Gastroesophageal sphincter (tissue), 4 donors: ENCODE measurements at regions not wholly inside any gene's neighbourhood (a gene's known extent, or its start where the extent isn't known, plus 50 kb on each side); places are given as distances from the start of the nearest gene placed in this dataset.

Experiments used
- ATAC-seq: fragments of 150-250 bp; one replicate; pipeline ENCODE4 v1.9.1; 2016; ENCODE audit warnings: mild to moderate bottlenecking, moderate library complexity
- H3K27ac ChIP-seq, 4 donors: fragments of 200-600 bp; sonication (generic) in 3 of 4; 1 replicate in 3 of 4; 2 replicates in 1 of 4; pipeline ENCODE4 v1.5.1; 2016 to 2019
- H3K27me3 ChIP-seq: fragments of 200-600 bp; sonication (generic); one replicate; pipeline ENCODE4 v1.5.1; 2019
- H3K36me3 ChIP-seq, 2 donors: fragments of 200-600 bp; sonication (generic); one replicate each; pipeline ENCODE4 v1.5.1; 2019; ENCODE audit warnings: control low read depth in 1 of 2
- H3K4me1 ChIP-seq, 3 donors: fragments of 200-600 bp; sonication (generic); 1 replicate in 2 of 3; 2 replicates in 1 of 3; pipeline ENCODE4 v1.5.1; 2016 to 2019; ENCODE audit warnings: control low read depth in 2 of 3
- H3K4me3 ChIP-seq, 2 donors: fragments of 200-600 bp; sonication (generic); one replicate each; pipeline ENCODE4 v1.5.1; 2019; ENCODE audit warnings: mild to moderate bottlenecking in 1 of 2, moderate library complexity in 1 of 2
- H3K9me3 ChIP-seq, 3 donors: fragments of 200-600 bp; sonication (generic); one replicate each; pipeline ENCODE4 v1.5.1; 2017 to 2019; ENCODE audit warnings: control low read depth in 2 of 3
- EP300 ChIP-seq: sonication (generic); formaldehyde crosslinking; IDR thresholded peaks from one replicate; pipeline ENCODE4 v1.6.1; 2017; ENCODE audit warnings: antibody characterized with exemption, mild to moderate bottlenecking
- POLR2A ChIP-seq, 2 donors: fragments of 450-650 bp; IDR thresholded peaks; one replicate each; pipeline ENCODE4 v1.6.1; 2017; ENCODE audit warnings: antibody characterized with exemption in 2 of 2, mild to moderate bottlenecking in 2 of 2, moderate library complexity in 1 of 2
- POLR2AphosphoS5 ChIP-seq: sonication (generic); formaldehyde crosslinking; IDR thresholded peaks from one replicate; pipeline ENCODE4 v1.6.1; 2017; ENCODE audit warnings: antibody characterized with exemption
- WGBS, 2 donors: methylation state at CpG; one replicate each; pipeline ENCODE4 v1.1.5; 2018; ENCODE audit warnings: low coverage in 1 of 2; 5-methylcytosine and 5-hydroxymethylcytosine counted together
- TF ChIP-seq, protein P1 (sequence below), 4 experiments: fragments of 200-600 bp in 2 of 4; fragments of 450-650 bp in 2 of 4; sonication (generic) in 1 of 4; IDR thresholded peaks; one replicate each; pipeline ENCODE4 v1.5.1; 2017 to 2019; ENCODE audit warnings: antibody characterized with exemption in 4 of 4, mild to moderate bottlenecking in 2 of 4, moderate library complexity in 2 of 4

GRCh38 chr10:10878963-10879362 is 138.7 kb upstream of the CELF2 start:
- WGBS, 2 donors: 29 to 55% methylated on average over 4 to 6 of the region's 6 CpGs

DNA sequence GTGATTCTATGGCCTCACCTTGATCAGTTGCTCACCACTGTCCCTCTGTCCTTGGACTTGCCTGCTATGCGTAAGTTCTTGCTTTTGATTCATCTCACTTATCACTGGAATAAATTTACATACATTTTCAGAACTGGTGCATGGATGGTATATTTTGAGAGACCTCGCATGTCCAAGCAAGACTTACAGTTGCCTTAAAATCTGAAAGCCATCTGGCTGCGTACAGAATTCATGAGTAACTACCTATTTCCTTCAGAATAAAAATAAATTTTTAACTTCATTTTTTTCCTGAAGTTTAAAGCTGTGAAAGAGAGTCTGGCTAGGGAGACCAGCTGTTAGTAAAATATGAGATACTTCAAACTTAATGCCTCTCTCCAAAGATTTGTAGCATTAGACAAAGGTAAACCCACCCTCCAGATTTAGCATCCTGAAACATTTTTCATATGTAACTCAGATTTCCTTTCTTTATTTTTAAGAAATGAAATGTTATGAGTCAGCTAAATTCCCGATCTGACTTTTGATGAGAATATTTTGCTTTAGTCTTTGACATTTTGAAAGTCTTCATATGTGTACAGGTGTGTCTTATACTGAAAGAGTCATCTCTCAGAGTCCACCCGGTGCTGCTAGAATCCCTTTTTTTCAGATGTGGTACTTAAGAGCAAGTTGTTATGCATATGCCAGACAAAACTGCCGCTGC is 136.4 kb upstream of the CELF2 start:
- no peak overlapping the region for H3K27ac ChIP-seq
- no peak for ATAC-seq
- no peaks in the 10 kb centered on the region for H3K27me3 ChIP-seq
- no peaks in the 10 kb centered on the region for H3K36me3 ChIP-seq
- peaks cover 0 to 9% (median 3%) of the 10 kb centered on the region in 3 donors for H3K4me1 ChIP-seq
- TF ChIP-seq POLR2AphosphoS5 (no peak), POLR2A (IDR thresholded peaks at IDR 0.05) (no peak), EP300 (no peak)
- TF ChIP-seq, protein P1, sequence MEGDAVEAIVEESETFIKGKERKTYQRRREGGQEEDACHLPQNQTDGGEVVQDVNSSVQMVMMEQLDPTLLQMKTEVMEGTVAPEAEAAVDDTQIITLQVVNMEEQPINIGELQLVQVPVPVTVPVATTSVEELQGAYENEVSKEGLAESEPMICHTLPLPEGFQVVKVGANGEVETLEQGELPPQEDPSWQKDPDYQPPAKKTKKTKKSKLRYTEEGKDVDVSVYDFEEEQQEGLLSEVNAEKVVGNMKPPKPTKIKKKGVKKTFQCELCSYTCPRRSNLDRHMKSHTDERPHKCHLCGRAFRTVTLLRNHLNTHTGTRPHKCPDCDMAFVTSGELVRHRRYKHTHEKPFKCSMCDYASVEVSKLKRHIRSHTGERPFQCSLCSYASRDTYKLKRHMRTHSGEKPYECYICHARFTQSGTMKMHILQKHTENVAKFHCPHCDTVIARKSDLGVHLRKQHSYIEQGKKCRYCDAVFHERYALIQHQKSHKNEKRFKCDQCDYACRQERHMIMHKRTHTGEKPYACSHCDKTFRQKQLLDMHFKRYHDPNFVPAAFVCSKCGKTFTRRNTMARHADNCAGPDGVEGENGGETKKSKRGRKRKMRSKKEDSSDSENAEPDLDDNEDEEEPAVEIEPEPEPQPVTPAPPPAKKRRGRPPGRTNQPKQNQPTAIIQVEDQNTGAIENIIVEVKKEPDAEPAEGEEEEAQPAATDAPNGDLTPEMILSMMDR (IDR thresholded peaks at IDR 0.05): no peak
- H3K4me3 ChIP-seq: no peak overlapping the region
- 77 to 86% methylated on average over 3 to 5 of the region's 6 CpGs for WGBS, 2 donors
- H3K9me3 ChIP-seq: no peaks in the 10 kb centered on the region

More at GRCh38 chr10:10878963-10879362, 138.7 kb upstream of the CELF2 start:
- Histone ChIP-seq H3K27me3 (no peaks in the 10 kb centered on the region), H3K4me3 (no peak overlapping the region), H3K36me3 (no peaks in the 10 kb centered on the region), H3K4me1 (peaks cover 0 to 9% (median 3%) of the 10 kb centered on the region in 3 donors), H3K9me3 (no peaks in the 10 kb centered on the region), H3K27ac (peak overlapping the region in 3 of 4 donors; percentile 19 to 34 (median 29))
- TF ChIP-seq POLR2A (IDR thresholded peaks at IDR 0.05): no peak
- TF ChIP-seq POLR2AphosphoS5: no peak
- no peak for TF ChIP-seq EP300
- TF ChIP-seq, protein P1 (IDR thresholded peaks at IDR 0.05): no peak
- ATAC-seq: no peak

DNA sequence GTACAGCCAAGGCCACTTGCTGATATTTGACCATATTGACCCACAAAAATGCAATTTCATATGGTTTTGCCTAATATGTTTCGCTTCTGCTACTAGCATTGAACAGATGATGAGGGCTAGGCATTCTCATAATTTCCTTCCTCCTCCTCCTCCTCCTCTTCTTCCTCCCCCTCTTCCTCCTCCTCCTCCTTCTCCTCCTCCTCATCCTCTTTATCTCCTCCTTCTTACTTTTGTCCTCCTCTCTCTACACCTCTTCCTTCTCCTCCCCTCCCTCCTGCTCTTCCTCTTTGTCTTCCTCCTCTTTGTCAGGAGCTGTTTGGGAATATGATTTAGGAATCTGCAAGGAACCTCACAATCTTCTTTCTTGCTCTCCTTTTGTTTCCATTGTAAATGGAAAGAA is 133.9 kb upstream of the CELF2 start:
- no peak for TF ChIP-seq POLR2AphosphoS5
- no peak for TF ChIP-seq POLR2A (IDR thresholded peaks at IDR 0.05)
- TF ChIP-seq, protein P1 (IDR thresholded peaks at IDR 0.05): no peak
- no peak for TF ChIP-seq EP300
- Histone ChIP-seq H3K4me1 (peaks cover 0 to 9% (median 3%) of the 10 kb centered on the region in 3 donors), H3K36me3 (no peaks in the 10 kb centered on the region), H3K27me3 (no peaks in the 10 kb centered on the region), H3K9me3 (no peaks in the 10 kb centered on the region), H3K4me3 (no peak overlapping the region), H3K27ac (no peak overlapping the region)
- ATAC-seq: no peak
- 87 to 100% methylated on average over 1 of the region's 1 CpG for WGBS, 2 donors

DNA sequence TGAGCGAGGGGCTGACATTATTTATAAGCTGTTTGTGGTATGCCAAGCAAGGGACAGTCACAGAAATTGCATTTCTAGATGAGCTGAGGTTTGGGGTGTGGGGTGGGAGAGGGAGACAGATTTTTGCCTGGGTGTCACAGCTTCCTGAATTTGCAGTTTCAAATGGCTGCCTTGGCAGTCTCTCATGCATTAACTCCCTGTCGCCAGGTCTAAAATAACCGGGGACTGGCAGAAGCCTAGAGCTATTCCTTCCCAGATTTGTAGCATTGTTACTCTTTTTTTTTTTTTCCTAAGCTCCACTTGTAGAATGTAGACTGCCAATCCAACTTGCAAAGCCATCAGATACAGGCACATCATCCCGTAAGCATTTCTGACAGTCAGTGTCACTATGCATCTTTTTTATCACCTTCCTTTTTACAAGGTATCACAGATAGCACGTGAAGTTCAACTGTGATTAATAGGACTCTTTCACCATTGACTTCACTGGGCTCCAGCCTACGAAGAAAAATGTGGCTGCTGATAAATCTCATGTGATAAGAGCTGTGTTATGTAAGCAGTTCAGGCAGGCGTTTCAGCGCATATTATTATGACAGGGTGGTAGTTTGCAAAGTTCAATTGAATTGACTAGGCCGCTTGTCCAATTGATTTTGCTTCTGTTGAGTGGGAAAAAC is 130.7 kb upstream of the CELF2 start:
- H3K9me3 ChIP-seq: no peaks in the 10 kb centered on the region
- no peak for ATAC-seq
- H3K27ac ChIP-seq: no peak overlapping the region
- TF ChIP-seq POLR2A (IDR thresholded peaks at IDR 0.05): no peak
- no peak for TF ChIP-seq EP300
- TF ChIP-seq, protein P1 (IDR thresholded peaks at IDR 0.05): no peak
- no peak for TF ChIP-seq POLR2AphosphoS5
- no peaks in the 10 kb centered on the region for H3K36me3 ChIP-seq
- peaks cover 0 to 12% (median 0%) of the 10 kb centered on the region in 3 donors for H3K4me1 ChIP-seq
- no peaks in the 10 kb centered on the region for H3K27me3 ChIP-seq
- WGBS, 2 donors: 59 to 89% methylated on average over 7 to 8 of the region's 9 CpGs
- H3K4me3 ChIP-seq: no peak overlapping the region
